Heart left ventricle (tissue), 16 donors: ENCODE measurements at regions not wholly inside any gene's neighbourhood (a gene's known extent, or its start where the extent isn't known, plus 50 kb on each side); places are given as distances from the start of the nearest gene placed in this dataset.

ENCODE experiments used
- ATAC-seq, 4 donors: fragments of 200-7000 bp; cut with Tn5 transposase; one replicate each; pipeline ENCODE4 v1.9.1; 2020 to 2022; ENCODE audit warnings: moderate library complexity in 4 of 4, mild to moderate bottlenecking in 3 of 4, moderate number of reproducible peaks in 1 of 4
- DNase-seq, 5 donors: peaks; one replicate each; pipeline ENCODE4 v3.0.0-alpha.2; 2020
- H3K27ac ChIP-seq, 12 donors: fragments of 200-600 bp; sonication (generic) in 4 of 12; one replicate each; pipeline versions ENCODE4 v1.5.0 to v1.8.0; 2016 to 2022; ENCODE audit warnings: mild to moderate bottlenecking in 2 of 12
- H3K27me3 ChIP-seq, 9 donors: fragments of 200-600 bp; sonication (generic) in 2 of 9; one replicate each; pipeline versions ENCODE4 v1.5.1 to v1.8.0; 2016 to 2022; ENCODE audit warnings: mild to moderate bottlenecking in 3 of 9
- H3K36me3 ChIP-seq, 9 donors: fragments of 200-600 bp; sonication (generic) in 2 of 9; one replicate each; pipeline versions ENCODE4 v1.5.0 to v1.8.0; 2018 to 2022; ENCODE audit warnings: mild to moderate bottlenecking in 2 of 9
- H3K4me1 ChIP-seq, 12 donors: fragments of 200-600 bp; sonication (generic) in 4 of 12; one replicate each; pipeline versions ENCODE4 v1.5.0 to v1.8.0; 2016 to 2022; ENCODE audit warnings: mild to moderate bottlenecking in 3 of 12
- H3K4me3 ChIP-seq, 12 donors: fragments of 200-600 bp; sonication (generic) in 4 of 12; one replicate each; pipeline versions ENCODE4 v1.5.0 to v1.8.0; 2017 to 2022; ENCODE audit warnings: mild to moderate bottlenecking in 9 of 12, moderate library complexity in 4 of 12
- H3K9me3 ChIP-seq, 12 donors: fragments of 200-600 bp; sonication (generic) in 4 of 12; one replicate each; pipeline versions ENCODE4 v1.5.0 to v1.8.0; 2016 to 2022; ENCODE audit warnings: mild to moderate bottlenecking in 1 of 12
- POLR2A ChIP-seq, 2 donors: fragments of 450-650 bp; IDR thresholded peaks; one replicate each; pipeline ENCODE4 v1.6.1; 2017; ENCODE audit warnings: antibody characterized with exemption in 2 of 2, mild to moderate bottlenecking in 2 of 2, moderate library complexity in 2 of 2
- WGBS, 4 donors: extraction: QIAGEN DNeasy Blood & Tissue Kit in 2 of 4; methylation state at CpG; one replicate each; pipeline versions ENCODE4 v1.1.5 to v1.1.7; 2013 to 2018; 5-methylcytosine and 5-hydroxymethylcytosine counted together
- intact Hi-C, 10 donors: fragments of 100-400 bp; cut with DNase I; formaldehyde crosslinking; loops; one replicate each; pipeline versions ENCODE4 v1.11.1 to v1.14.2; 2022
- TF ChIP-seq, protein P1 (sequence below), 12 donors: fragments of 200-600 bp; sonication (generic) in 4 of 12; IDR thresholded peaks; one replicate each; pipeline versions ENCODE4 v1.5.0 to v1.8.0; 2018 to 2022; ENCODE audit warnings: antibody characterized with exemption in 12 of 12, mild to moderate bottlenecking in 5 of 12
- donor health status: ischemic (EF 13 %, LVEDD 7.1; RV severe dilation, severe dysfunction).
- donor health status: healthy with polysubstance abuse.
- donor health status: DM: no; HTN: yes; CAD: no.
- donor health status: DM: no; HTN: no; CAD: no.
- donor health status: ischemic (EF 25% LVEDD 6.9; RV normal size, moderate dysfunction).
- donor health status: ischemic (EF 25% LVEDD 5.7; RV mildly dilated, moderate dysfunction).
- donor health status: healthy.
- donor health status: DM: yes; HTN: yes; CAD: no.
- donor health status: ischemic (EF 35%, LVEDD 5.7; RV mildly dilated, moderate dysfunction).
- donor health status: nonischemic (EF 11% LVEDD 7.7; RV severe dilation, severe dysfunction).
- donor health status: DM: yes; HTN: yes; CAD: no.
- donor health status: PGD.
- donor health status: ischemic (EF 29% LVEDD 5.4; RV normal size, mild dysfunction).
- donor health status: nonischemic (EF 23%, LVEDD 6.1; RV moderate dilation, normal function).

- intact Hi-C loops, result no loop called here
- TF ChIP-seq POLR2A (IDR thresholded peaks at IDR 0.05), result no peak
- TF ChIP-seq, protein P1, sequence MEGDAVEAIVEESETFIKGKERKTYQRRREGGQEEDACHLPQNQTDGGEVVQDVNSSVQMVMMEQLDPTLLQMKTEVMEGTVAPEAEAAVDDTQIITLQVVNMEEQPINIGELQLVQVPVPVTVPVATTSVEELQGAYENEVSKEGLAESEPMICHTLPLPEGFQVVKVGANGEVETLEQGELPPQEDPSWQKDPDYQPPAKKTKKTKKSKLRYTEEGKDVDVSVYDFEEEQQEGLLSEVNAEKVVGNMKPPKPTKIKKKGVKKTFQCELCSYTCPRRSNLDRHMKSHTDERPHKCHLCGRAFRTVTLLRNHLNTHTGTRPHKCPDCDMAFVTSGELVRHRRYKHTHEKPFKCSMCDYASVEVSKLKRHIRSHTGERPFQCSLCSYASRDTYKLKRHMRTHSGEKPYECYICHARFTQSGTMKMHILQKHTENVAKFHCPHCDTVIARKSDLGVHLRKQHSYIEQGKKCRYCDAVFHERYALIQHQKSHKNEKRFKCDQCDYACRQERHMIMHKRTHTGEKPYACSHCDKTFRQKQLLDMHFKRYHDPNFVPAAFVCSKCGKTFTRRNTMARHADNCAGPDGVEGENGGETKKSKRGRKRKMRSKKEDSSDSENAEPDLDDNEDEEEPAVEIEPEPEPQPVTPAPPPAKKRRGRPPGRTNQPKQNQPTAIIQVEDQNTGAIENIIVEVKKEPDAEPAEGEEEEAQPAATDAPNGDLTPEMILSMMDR (IDR thresholded peaks at IDR 0.05), result no peak
- H3K9me3 ChIP-seq, result peaks cover 0 to 47% (median 23%) of the 10 kb centered on the region in 12 donors
These were observed 62.6 kb upstream of the TACR1 start for GRCh38 chr2:75261923-75262322.

GRCh38 chr2:75260946-75261345 is 61.6 kb upstream of the TACR1 start:
- H3K36me3 ChIP-seq, result no peaks in the 10 kb centered on the region
- DNase-seq (no peak), ATAC-seq (no peak)
- no peak for TF ChIP-seq POLR2A (IDR thresholded peaks at IDR 0.05)
- TF ChIP-seq, protein P1 (IDR thresholded peaks at IDR 0.05), result no peak
- H3K9me3 ChIP-seq, result peaks cover 0 to 49% (median 25%) of the 10 kb centered on the region in 12 donors
- intact Hi-C loops, result no loop called here
- no peak overlapping the region for H3K4me3 ChIP-seq
- no peak overlapping the region for H3K27ac ChIP-seq
- no peaks in the 10 kb centered on the region for H3K4me1 ChIP-seq
- no peaks in the 10 kb centered on the region for H3K27me3 ChIP-seq

More at GRCh38 chr2:75261923-75262322, 62.6 kb upstream of the TACR1 start:
- no peak overlapping the region for H3K27ac ChIP-seq
- DNase-seq (no peak), ATAC-seq (no peak)
- H3K36me3 ChIP-seq, result no peaks in the 10 kb centered on the region
- H3K4me1 ChIP-seq, result no peaks in the 10 kb centered on the region
- no peaks in the 10 kb centered on the region for H3K27me3 ChIP-seq
- H3K4me3 ChIP-seq, result no peak overlapping the region

- Histone ChIP-seq H3K4me3 (no peak overlapping the region), H3K27ac (no peak overlapping the region), H3K27me3 (no peaks in the 10 kb centered on the region), H3K36me3 (no peaks in the 10 kb centered on the region), H3K9me3 (peaks cover 0 to 49% (median 23%) of the 10 kb centered on the region in 12 donors), H3K4me1 (no peaks in the 10 kb centered on the region)
- intact Hi-C loops, result no loop called here
- DNase-seq, result no peak
- TF ChIP-seq, protein P1 (IDR thresholded peaks at IDR 0.05), result no peak
- TF ChIP-seq POLR2A (IDR thresholded peaks at IDR 0.05), result no peak
- no peak for ATAC-seq
These were observed 59.3 kb upstream of the TACR1 start for GRCh38 chr2:75258620-75259019.

DNA sequence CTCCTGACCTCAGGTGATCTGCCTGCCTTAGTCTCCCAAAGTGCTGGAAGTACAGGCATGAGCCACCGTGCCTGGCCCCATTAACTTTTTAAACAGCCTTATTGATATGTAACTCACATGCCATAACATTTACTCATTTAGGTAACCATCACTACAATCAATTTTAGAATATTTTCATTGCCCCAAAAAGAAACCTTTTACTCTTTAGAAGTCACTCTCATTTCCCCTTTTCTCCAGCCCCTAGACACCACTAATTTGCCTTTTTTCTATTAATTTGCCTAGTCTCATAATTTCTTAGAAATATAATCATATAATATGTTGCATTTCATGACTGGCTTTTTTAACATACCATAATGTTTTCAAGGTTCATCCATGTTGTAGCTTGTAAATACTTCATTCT is 57.2 kb upstream of the TACR1 start:
- DNase-seq (no peak), ATAC-seq (no peak)
- H3K4me1 ChIP-seq, result no peaks in the 10 kb centered on the region
- no peak overlapping the region for H3K4me3 ChIP-seq
- intact Hi-C loops, result no loop called here
- 75 to 92% (median 84%) methylated on average over 1 of the region's 1 CpG for WGBS, 4 donors
- no peak for TF ChIP-seq POLR2A (IDR thresholded peaks at IDR 0.05)
- TF ChIP-seq, protein P1 (IDR thresholded peaks at IDR 0.05), result no peak
- no peaks in the 10 kb centered on the region for H3K36me3 ChIP-seq
- H3K9me3 ChIP-seq, result peaks cover 0 to 49% (median 23%) of the 10 kb centered on the region in 12 donors
- no peaks in the 10 kb centered on the region for H3K27me3 ChIP-seq
- H3K27ac ChIP-seq, result no peak overlapping the region
